Esophagus muscularis mucosa (tissue), 4 donors: ENCODE measurements at regions not wholly inside any gene's neighbourhood (a gene's known extent, or its start where the extent isn't known, plus 50 kb on each side); places are given as distances from the start of the nearest gene placed in this dataset.
A peak's percentile ranks its signal among the peaks of the same experiment; 100 is the strongest.
"Not testable (repeated sequence)": the region's sequence is repeated elsewhere in the genome, so short reads cannot be mapped to it uniquely, and the experiment has no call there.

Source experiments
- DNase-seq: peaks from one replicate; pipeline ENCODE4 v3.0.0-alpha.2; 2017; ENCODE audit errors: extremely low spot score
- H3K27ac ChIP-seq, 4 donors: fragments of 200-600 bp; sonication (generic); replicated peaks in 1 of 4; 1 replicate in 3 of 4; 2 replicates in 1 of 4; pipeline ENCODE4 v1.5.1; 2016 to 2019; ENCODE audit warnings: mild to moderate bottlenecking in 1 of 4
- H3K27me3 ChIP-seq, 4 donors: fragments of 200-600 bp; sonication (generic); one replicate each; pipeline versions ENCODE4 v1.5.1 to v1.6.0; 2016 to 2019
- H3K36me3 ChIP-seq, 4 donors: fragments of 200-600 bp; sonication (generic); one replicate each; pipeline ENCODE4 v1.5.1; 2016 to 2019
- H3K4me1 ChIP-seq, 4 donors: fragments of 200-600 bp; sonication (generic); one replicate each; pipeline ENCODE4 v1.5.1; 2016 to 2019
- H3K4me3 ChIP-seq, 4 donors: fragments of 200-600 bp; sonication (generic); 1 replicate in 2 of 4; 2 replicates in 2 of 4; pipeline ENCODE4 v1.5.1; 2016 to 2019; ENCODE audit warnings: mild to moderate bottlenecking in 4 of 4, moderate library complexity in 1 of 4
- H3K9me3 ChIP-seq, 4 donors: fragments of 200-600 bp; sonication (generic); 1 replicate in 3 of 4; 2 replicates in 1 of 4; pipeline ENCODE4 v1.5.1; 2016 to 2019
- CTCF ChIP-seq, 3 experiments: fragments of 200-600 bp in 2 of 3; fragments of 450-650 bp in 1 of 3; sonication (generic) in 2 of 3; IDR thresholded peaks; one replicate each; pipeline ENCODE4 v1.5.1; 2017 to 2019; ENCODE audit warnings: antibody characterized with exemption in 3 of 3, mild to moderate bottlenecking in 2 of 3, moderate library complexity in 1 of 3
- WGBS: methylation state at CpG from one replicate; pipeline ENCODE4 v1.1.5; 2018; 5-methylcytosine and 5-hydroxymethylcytosine counted together
- intact Hi-C: fragments of 100-400 bp; cut with DNase I; formaldehyde crosslinking; loops from one replicate; pipeline ENCODE4 v1.15.1; 2023

GRCh38 chr4:3984796-3985195 is 218.6 kb downstream of the ADRA2C start:
- intact Hi-C loops, H3K27ac ChIP-seq, H3K36me3 ChIP-seq, H3K9me3 ChIP-seq, DNase-seq, H3K4me3 ChIP-seq, H3K27me3 ChIP-seq, H3K4me1 ChIP-seq: not testable (repeated sequence)
- peak; percentile 40 to 67 (median 47) for TF ChIP-seq CTCF (IDR thresholded peaks at IDR 0.05)
- WGBS, result 3% methylated on average over 4 of the region's 14 CpGs

- H3K27ac ChIP-seq, H3K4me3 ChIP-seq, H3K36me3 ChIP-seq, intact Hi-C loops, H3K27me3 ChIP-seq, H3K9me3 ChIP-seq, DNase-seq, H3K4me1 ChIP-seq: not testable (repeated sequence)
- WGBS, result 60% methylated on average over 1 of the region's 5 CpGs
These were observed 220.2 kb downstream of the ADRA2C start for GRCh38 chr4:3986412-3986811.

- H3K27ac ChIP-seq, DNase-seq, H3K4me1 ChIP-seq, H3K36me3 ChIP-seq, intact Hi-C loops, H3K4me3 ChIP-seq, H3K9me3 ChIP-seq: not testable (repeated sequence)
- 76% methylated on average over 1 of the region's 1 CpG for WGBS
- peaks cover 0 to 10% (median 0%) of the 10 kb centered on the region in 4 donors for H3K27me3 ChIP-seq
These were observed 229.3 kb downstream of the OTOP1 start for GRCh38 chr4:3997386-3997785.

DNA sequence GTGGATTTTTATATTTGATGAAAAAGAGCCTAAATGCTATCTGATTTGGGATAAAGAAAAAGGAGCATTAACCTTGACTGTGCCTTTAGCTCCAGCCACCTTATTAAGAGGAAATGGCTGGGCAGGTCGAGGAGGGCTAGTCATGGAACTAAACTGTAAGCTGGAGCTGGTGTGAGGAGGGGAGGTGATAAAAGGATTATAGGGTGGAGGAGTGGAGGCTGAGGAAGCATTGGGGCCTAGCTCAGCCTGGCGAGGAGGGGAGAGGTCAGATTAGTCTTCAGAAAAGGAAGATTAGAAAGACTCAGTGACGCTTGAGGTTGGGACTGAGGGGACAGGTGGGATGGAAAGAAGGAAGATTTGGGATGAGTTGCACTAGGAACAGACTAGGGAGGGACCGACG is 222.7 kb downstream of the OTOP1 start:
- H3K27ac ChIP-seq, H3K27me3 ChIP-seq, H3K4me3 ChIP-seq, DNase-seq, H3K4me1 ChIP-seq, H3K9me3 ChIP-seq, H3K36me3 ChIP-seq, intact Hi-C loops: not testable (repeated sequence)
- 67% methylated on average over 5 of the region's 5 CpGs for WGBS

- H3K9me3 ChIP-seq, H3K27me3 ChIP-seq, H3K4me1 ChIP-seq, H3K4me3 ChIP-seq, intact Hi-C loops, H3K36me3 ChIP-seq, H3K27ac ChIP-seq, DNase-seq: not testable (repeated sequence)
- 78% methylated on average over 10 of the region's 10 CpGs for WGBS
These were observed 222.0 kb downstream of the OTOP1 start for GRCh38 chr4:4004702-4005101.

DNA sequence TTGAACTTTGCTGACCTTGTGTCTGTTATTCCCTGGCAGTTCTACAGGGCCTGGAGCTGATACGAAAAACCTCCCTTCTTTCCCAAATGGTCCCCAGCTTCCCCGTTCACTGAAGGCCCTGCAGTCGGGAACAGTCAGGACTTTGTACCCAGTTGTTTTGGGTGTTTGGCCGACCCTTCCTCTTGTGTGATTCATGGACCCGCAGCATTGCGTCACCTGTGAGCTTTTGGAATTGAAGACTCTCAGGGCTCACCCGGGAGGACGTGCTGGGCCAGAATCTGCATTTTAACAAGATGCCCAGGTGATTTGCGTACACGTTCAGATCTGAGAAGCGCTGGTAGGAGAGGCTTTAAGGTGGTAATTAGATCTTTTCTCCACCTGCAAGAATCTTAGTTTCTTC is 220.4 kb downstream of the OTOP1 start:
- 66% methylated on average over 11 of the region's 11 CpGs for WGBS
- intact Hi-C loops, H3K27ac ChIP-seq, H3K27me3 ChIP-seq, H3K4me1 ChIP-seq, H3K4me3 ChIP-seq, DNase-seq, H3K9me3 ChIP-seq, H3K36me3 ChIP-seq: not testable (repeated sequence)

DNA sequence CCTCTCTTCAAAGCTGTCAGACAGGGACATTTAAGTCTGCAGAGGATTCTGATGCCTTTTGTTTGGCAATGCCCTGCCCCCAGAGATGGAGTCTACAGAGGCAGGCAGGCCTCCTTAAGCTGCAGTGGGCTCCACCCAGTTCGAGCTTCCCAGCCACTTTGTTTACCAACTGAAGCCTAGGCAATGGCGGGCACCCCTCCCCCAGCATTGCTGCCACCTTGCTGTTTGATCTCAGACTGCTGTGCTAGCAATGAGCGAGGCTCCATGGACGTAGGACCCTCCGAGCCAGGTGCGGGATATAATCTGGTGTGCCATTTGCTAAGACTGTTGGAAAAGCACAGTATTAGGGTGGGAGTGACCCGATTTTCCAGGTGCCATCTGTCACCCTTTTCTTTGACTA is 207.7 kb downstream of the OTOP1 start:
- H3K4me3 ChIP-seq, H3K9me3 ChIP-seq, H3K4me1 ChIP-seq, intact Hi-C loops, H3K27ac ChIP-seq, DNase-seq, H3K36me3 ChIP-seq, H3K27me3 ChIP-seq: not testable (repeated sequence)
- 76% methylated on average over 6 of the region's 7 CpGs for WGBS

- H3K9me3 ChIP-seq, intact Hi-C loops, H3K36me3 ChIP-seq, H3K4me3 ChIP-seq, H3K4me1 ChIP-seq, DNase-seq, H3K27ac ChIP-seq: not testable (repeated sequence)
- H3K27me3 ChIP-seq, result peaks cover 0 to 12% (median 0%) of the 10 kb centered on the region in 4 donors
- no CpG with 5 or more reads among the region's 15 CpGs for WGBS
These were observed 205.6 kb downstream of the OTOP1 start for GRCh38 chr4:4021161-4021560.

- DNase-seq, H3K9me3 ChIP-seq, H3K4me3 ChIP-seq, intact Hi-C loops, H3K4me1 ChIP-seq, H3K27ac ChIP-seq, H3K36me3 ChIP-seq: not testable (repeated sequence)
- H3K27me3 ChIP-seq, result peaks cover 0 to 22% (median 0%) of the 10 kb centered on the region in 4 donors
- WGBS, result 70% methylated on average over 4 of the region's 4 CpGs
These were observed 200.0 kb downstream of the OTOP1 start for GRCh38 chr4:4026708-4027107.

- WGBS, result 91% methylated on average over 1 of the region's 3 CpGs
- H3K4me3 ChIP-seq, H3K27ac ChIP-seq, H3K4me1 ChIP-seq, DNase-seq, H3K36me3 ChIP-seq, H3K9me3 ChIP-seq, intact Hi-C loops: not testable (repeated sequence)
- peaks cover 0 to 32% (median 0%) of the 10 kb centered on the region in 4 donors for H3K27me3 ChIP-seq
These were observed 198.0 kb downstream of the OTOP1 start for GRCh38 chr4:4028752-4029151.

GRCh38 chr4:4030509-4030908 is 196.2 kb downstream of the OTOP1 start:
- DNase-seq, H3K4me3 ChIP-seq, H3K27ac ChIP-seq, H3K4me1 ChIP-seq, H3K36me3 ChIP-seq, intact Hi-C loops, H3K9me3 ChIP-seq: not testable (repeated sequence)
- peaks cover 0 to 26% (median 0%) of the 10 kb centered on the region in 4 donors for H3K27me3 ChIP-seq
- WGBS, result 42% methylated on average over 9 of the region's 9 CpGs

DNA sequence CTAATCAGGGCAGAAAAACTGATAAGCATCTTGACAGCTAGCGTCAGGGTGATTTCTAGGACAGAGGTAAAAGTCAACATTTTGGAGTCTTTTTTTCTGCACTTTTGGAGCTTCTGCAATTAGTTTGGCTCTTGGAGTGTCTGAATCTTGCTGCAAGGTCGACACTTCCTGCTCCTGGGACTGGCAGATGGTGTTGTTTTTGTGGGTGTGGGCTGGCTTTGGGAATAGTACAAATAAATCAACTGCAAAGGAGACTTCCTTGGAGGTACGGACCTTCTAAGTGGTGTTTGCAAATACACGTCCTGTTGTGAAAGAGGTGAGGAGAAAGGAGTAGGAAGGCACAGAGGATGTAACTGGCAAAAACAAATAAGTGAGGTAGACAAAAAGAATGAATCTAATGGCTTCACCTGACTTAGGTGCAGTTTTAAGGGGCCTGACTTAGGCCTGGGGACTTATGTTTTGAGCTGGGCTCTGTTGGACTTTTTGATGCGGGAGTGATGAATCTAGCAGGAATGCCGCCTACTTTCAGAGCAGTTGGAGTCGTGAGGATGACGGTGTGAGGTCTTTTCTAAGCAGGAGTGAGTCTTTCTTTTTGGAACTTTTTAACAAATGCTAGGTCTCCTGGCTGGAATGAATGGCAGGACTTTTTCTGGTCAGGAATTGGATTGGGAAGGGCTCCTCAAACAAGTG is 195.1 kb downstream of the OTOP1 start:
- 45% methylated on average over 8 of the region's 8 CpGs for WGBS
- H3K27ac ChIP-seq, H3K9me3 ChIP-seq, DNase-seq, H3K4me3 ChIP-seq, H3K36me3 ChIP-seq, H3K4me1 ChIP-seq, intact Hi-C loops: not testable (repeated sequence)
- peaks cover 0 to 19% (median 0%) of the 10 kb centered on the region in 4 donors for H3K27me3 ChIP-seq
